Caco-2 (cell line): ENCODE measurements at regions not wholly inside any gene's neighbourhood (a gene's known extent, or its start where the extent isn't known, plus 50 kb on each side); places are given as distances from the start of the nearest gene placed in this dataset.

Experiments used
- BruUV-seq: library from RNA; stranded (reverse); fragments of 400-500 nt; replicated peaks from 2 replicates; lab custom pipeline; 2021; lab: Mats Ljungman, UMichigan
- CTCF ChIA-PET: fragments of 300-600 bp; sonication (Branson Sonifier 250); formaldehyde crosslinking; loops from one replicate; lab custom pipeline; 2022; ENCODE audit warnings: antibody characterized with exemption; lab: Charles Lee
- POLR2A ChIA-PET: fragments of 300-600 bp; sonication (Branson Sonifier 250); formaldehyde crosslinking; loops from one replicate; lab custom pipeline; 2022; ENCODE audit warnings: antibody characterized with exemption; lab: Charles Lee
- DNase-seq, 2 experiments: peaks; one replicate each; pipeline versions ENCODE4 v3.0.0 to v3.0.0-alpha.2; 2020 to 2022
- H3K27me3 ChIP-seq: replicated peaks from 2 replicates; pipeline ENCODE4 v1.6.0; 2011; ENCODE audit warnings: low read length; ENCODE audit not compliant: control insufficient read depth, insufficient read depth
- H3K36me3 ChIP-seq: 2 replicates; pipeline ENCODE4 v1.5.1; 2011; ENCODE audit warnings: low read length; ENCODE audit not compliant: control insufficient read depth, insufficient read depth
- H3K4me1 ChIP-seq: fragments of 250-450 bp; sonication (Bioruptor Pico); 2 replicates; pipeline ENCODE4 v1.5.1; 2020; ENCODE audit warnings: mild to moderate bottlenecking
- H3K4me3 ChIP-seq: 2 replicates; pipeline ENCODE4 v1.5.1; 2011; ENCODE audit warnings: low read depth, mild to moderate bottlenecking, control low read depth, low read length
- H3K9me3 ChIP-seq: fragments of 250-450 bp; sonication (Bioruptor Pico); 2 replicates; pipeline ENCODE4 v1.5.1; 2020; ENCODE audit warnings: mild to moderate bottlenecking, moderate library complexity
- H3K27ac Mint-ChIP-seq: one replicate; pipeline ENCODE4 v1.8.0; 2022; ENCODE audit warnings: mixed read lengths; ENCODE audit not compliant: unreplicated experiment
- H3K27me3 Mint-ChIP-seq: one replicate; pipeline ENCODE4 v1.8.0; 2022; ENCODE audit warnings: mixed read lengths; ENCODE audit not compliant: insufficient read depth, unreplicated experiment
- H3K36me3 Mint-ChIP-seq: one replicate; pipeline ENCODE4 v1.8.0; 2022; ENCODE audit warnings: mild to moderate bottlenecking, mixed read lengths; ENCODE audit not compliant: insufficient read depth, unreplicated experiment
- H3K4me1 Mint-ChIP-seq: one replicate; pipeline ENCODE4 v1.8.0; 2022; ENCODE audit warnings: low read depth, mixed read lengths; ENCODE audit not compliant: unreplicated experiment
- H3K4me3 Mint-ChIP-seq: one replicate; pipeline ENCODE4 v1.8.0; 2022; ENCODE audit warnings: mild to moderate bottlenecking, moderate library complexity, mixed read lengths; ENCODE audit not compliant: unreplicated experiment
- H3K9me3 Mint-ChIP-seq: one replicate; pipeline ENCODE4 v1.8.0; 2022; ENCODE audit warnings: mixed read lengths; ENCODE audit not compliant: unreplicated experiment
- intact Hi-C: fragments of 100-400 bp; cut with micrococcal nuclease; formaldehyde crosslinking; loops from one replicate; pipeline ENCODE4 v1.10.0; 2022; ENCODE audit not compliant: unreplicated experiment
- TF ChIP-seq, protein P1 (sequence below), 2 experiments: fragments of 200-600 bp in 1 of 2; IDR thresholded peaks; 1 replicate in 1 of 2; 2 replicates in 1 of 2; pipeline versions ENCODE4 v1.5.1 to v1.8.0; 2011 to 2022; ENCODE audit warnings: antibody characterized with exemption in 1 of 2, control low read depth in 1 of 2, inconsistent platforms in 1 of 2, low read depth in 1 of 2, low read length in 1 of 2, mild to moderate bottlenecking in 1 of 2, moderate library complexity in 1 of 2; ENCODE audit not compliant: insufficient read depth in 1 of 2, severe bottlenecking in 1 of 2, unreplicated experiment in 1 of 2

DNA sequence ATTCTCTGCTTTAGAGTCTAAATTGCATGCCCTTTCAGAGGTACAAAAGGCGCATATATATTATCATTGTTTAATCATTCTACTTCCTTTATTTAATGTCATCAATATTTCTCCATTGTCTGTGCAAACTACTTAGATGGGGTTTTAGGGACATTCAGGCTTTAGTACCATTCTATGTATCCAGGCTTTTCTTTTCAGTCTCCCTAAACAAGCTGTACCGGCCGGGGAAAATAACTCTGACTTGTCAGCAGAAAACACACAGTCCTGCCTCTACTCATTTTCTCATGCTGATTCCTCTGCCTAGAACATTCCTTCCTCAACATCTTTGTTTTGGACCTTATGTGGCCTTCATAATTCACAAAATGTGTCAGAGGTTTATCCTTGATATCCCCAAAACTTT, 392.1 kb upstream of the DAB2 start:
- Mint-ChIP-seq H3K4me3 (no peak overlapping the region), H3K27ac (no peak overlapping the region), H3K4me1 (peaks cover 15% of the 10 kb centered on the region), H3K27me3 (no peaks in the 10 kb centered on the region), H3K9me3 (no peaks in the 10 kb centered on the region), H3K36me3 (no peaks in the 10 kb centered on the region)
- no peak for DNase-seq
- TF ChIP-seq, protein P1, sequence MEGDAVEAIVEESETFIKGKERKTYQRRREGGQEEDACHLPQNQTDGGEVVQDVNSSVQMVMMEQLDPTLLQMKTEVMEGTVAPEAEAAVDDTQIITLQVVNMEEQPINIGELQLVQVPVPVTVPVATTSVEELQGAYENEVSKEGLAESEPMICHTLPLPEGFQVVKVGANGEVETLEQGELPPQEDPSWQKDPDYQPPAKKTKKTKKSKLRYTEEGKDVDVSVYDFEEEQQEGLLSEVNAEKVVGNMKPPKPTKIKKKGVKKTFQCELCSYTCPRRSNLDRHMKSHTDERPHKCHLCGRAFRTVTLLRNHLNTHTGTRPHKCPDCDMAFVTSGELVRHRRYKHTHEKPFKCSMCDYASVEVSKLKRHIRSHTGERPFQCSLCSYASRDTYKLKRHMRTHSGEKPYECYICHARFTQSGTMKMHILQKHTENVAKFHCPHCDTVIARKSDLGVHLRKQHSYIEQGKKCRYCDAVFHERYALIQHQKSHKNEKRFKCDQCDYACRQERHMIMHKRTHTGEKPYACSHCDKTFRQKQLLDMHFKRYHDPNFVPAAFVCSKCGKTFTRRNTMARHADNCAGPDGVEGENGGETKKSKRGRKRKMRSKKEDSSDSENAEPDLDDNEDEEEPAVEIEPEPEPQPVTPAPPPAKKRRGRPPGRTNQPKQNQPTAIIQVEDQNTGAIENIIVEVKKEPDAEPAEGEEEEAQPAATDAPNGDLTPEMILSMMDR (IDR thresholded peaks at IDR 0.05; ENCODE audit: insufficient read depth in 1 of 2, low read depth in 1 of 2, low read length in 1 of 2, severe bottlenecking in 1 of 2, unreplicated experiment in 1 of 2): no peak
- intact Hi-C loops: no loop called here
- H3K9me3 ChIP-seq: no peaks in the 10 kb centered on the region
- H3K27me3 ChIP-seq: no peaks in the 10 kb centered on the region
- ChIA-PET POLR2A (no interaction called here), CTCF (no interaction called here)
- H3K36me3 ChIP-seq: no peaks in the 10 kb centered on the region
- no peaks in the 10 kb centered on the region for H3K4me1 ChIP-seq
- BruUV-seq: no TSS peak
- no peak overlapping the region for H3K4me3 ChIP-seq

DNA sequence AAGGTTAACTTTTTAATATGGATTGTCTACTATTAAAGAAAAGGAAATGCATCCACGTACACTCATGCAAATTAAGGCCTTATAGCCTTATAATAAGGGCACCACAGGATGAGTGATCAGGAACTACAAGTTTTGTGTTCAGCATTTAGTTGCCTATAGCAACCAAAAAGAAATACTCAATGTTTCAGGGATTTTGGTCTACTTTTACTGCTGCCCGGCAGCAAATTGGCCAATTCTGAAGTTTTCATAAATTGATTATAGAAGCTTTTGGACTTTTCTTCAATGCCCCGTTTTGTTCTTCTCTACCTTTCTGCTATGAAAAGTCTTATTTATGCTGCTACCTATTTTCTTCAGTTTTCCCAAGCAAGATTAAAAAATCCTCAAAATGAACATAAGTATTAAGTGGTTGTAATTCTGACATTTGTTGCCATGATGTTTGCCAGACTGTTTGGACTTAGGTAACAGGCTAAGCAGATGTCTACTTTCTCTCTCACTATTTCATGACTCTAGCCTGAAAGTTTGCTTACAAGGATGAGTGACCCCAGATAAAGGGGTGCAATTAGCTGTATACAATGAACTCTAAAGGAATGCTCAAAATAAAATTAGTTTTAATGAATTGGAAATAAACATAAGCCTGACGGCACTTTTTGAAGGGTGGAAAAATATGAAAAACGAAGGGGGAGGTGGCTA, 391.5 kb upstream of the DAB2 start:
- Mint-ChIP-seq H3K27me3 (no peaks in the 10 kb centered on the region), H3K4me1 (peaks cover 15% of the 10 kb centered on the region), H3K4me3 (no peak overlapping the region), H3K27ac (no peak overlapping the region), H3K36me3 (no peaks in the 10 kb centered on the region), H3K9me3 (no peaks in the 10 kb centered on the region)
- no TSS peak for BruUV-seq
- Histone ChIP-seq H3K36me3 (no peaks in the 10 kb centered on the region), H3K9me3 (no peaks in the 10 kb centered on the region), H3K27me3 (no peaks in the 10 kb centered on the region), H3K4me1 (no peaks in the 10 kb centered on the region), H3K4me3 (no peak overlapping the region)
- CTCF ChIA-PET: no interaction called here
- POLR2A ChIA-PET: no interaction called here
- intact Hi-C loops: no loop called here
- TF ChIP-seq, protein P1 (IDR thresholded peaks at IDR 0.05; ENCODE audit: insufficient read depth in 1 of 2, low read depth in 1 of 2, low read length in 1 of 2, severe bottlenecking in 1 of 2, unreplicated experiment in 1 of 2): no peak
- no peak for DNase-seq

DNA sequence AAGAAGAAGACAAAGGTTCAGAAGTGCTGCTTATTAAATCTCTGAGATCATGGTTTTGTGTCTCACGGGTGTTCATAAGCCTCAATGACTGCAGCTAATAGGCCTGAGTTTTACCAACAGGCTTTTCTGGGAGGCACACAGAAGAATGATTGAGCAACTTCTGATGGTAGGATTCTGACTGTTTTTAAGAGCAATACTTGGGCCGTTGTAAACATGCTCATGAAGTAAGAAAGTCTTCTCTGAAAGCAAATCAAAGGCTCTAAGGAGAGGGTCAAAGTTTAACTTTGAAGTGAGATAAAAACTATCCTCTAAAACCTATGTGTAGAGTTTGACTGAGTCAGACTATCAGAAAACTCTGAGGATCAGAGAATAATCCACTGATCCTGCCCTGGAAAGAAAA, 390.9 kb upstream of the DAB2 start:
- POLR2A ChIA-PET: no interaction called here
- H3K4me3 Mint-ChIP-seq: no peak overlapping the region

More for the DNA sequence above, 390.9 kb upstream of the DAB2 start:
- no peaks in the 10 kb centered on the region for H3K36me3 Mint-ChIP-seq
- no peaks in the 10 kb centered on the region for H3K36me3 ChIP-seq
- no TSS peak for BruUV-seq
- TF ChIP-seq, protein P1 (IDR thresholded peaks at IDR 0.05; ENCODE audit: insufficient read depth in 1 of 2, low read depth in 1 of 2, low read length in 1 of 2, severe bottlenecking in 1 of 2, unreplicated experiment in 1 of 2): no peak
- no peak overlapping the region for H3K27ac Mint-ChIP-seq
- CTCF ChIA-PET: no interaction called here
- no peaks in the 10 kb centered on the region for H3K4me1 ChIP-seq
- peaks cover 15% of the 10 kb centered on the region for H3K4me1 Mint-ChIP-seq
- intact Hi-C loops: no loop called here
- no peaks in the 10 kb centered on the region for H3K27me3 Mint-ChIP-seq
- DNase-seq: peak in 1 of 2 experiments; percentile 5
- no peaks in the 10 kb centered on the region for H3K9me3 ChIP-seq
- H3K4me3 ChIP-seq: no peak overlapping the region
- no peaks in the 10 kb centered on the region for H3K27me3 ChIP-seq
- H3K9me3 Mint-ChIP-seq: no peaks in the 10 kb centered on the region
